Colonic mucosa (tissue), 4 donors: ENCODE measurements at regions not wholly inside any gene's neighbourhood (a gene's known extent, or its start where the extent isn't known, plus 50 kb on each side); places are given as distances from the start of the nearest gene placed in this dataset.

Experiments used
- DNase-seq: peaks from one replicate; pipeline ENCODE4 v3.0.0-alpha.2; 2020
- H3K27ac ChIP-seq: fragments of 200-600 bp; one replicate; pipeline ENCODE4 v1.8.0; 2021
- H3K27me3 ChIP-seq: fragments of 200-600 bp; one replicate; pipeline ENCODE4 v1.8.0; 2021
- H3K36me3 ChIP-seq: fragments of 200-600 bp; one replicate; pipeline ENCODE4 v1.8.0; 2021
- H3K4me1 ChIP-seq: fragments of 200-600 bp; one replicate; pipeline ENCODE4 v1.8.0; 2021; ENCODE audit warnings: mild to moderate bottlenecking
- H3K4me3 ChIP-seq: fragments of 200-600 bp; one replicate; pipeline ENCODE4 v1.8.0; 2021
- H3K9ac ChIP-seq, 2 donors: one replicate each; pipeline ENCODE4 v1.7.0; 2013; ENCODE audit warnings: control low read depth in 2 of 2, low read depth in 2 of 2, low read length in 2 of 2
- H3K9me3 ChIP-seq: fragments of 200-600 bp; one replicate; pipeline ENCODE4 v1.8.0; 2021
- intact Hi-C: fragments of 100-400 bp; cut with DNase I; formaldehyde crosslinking; loops from one replicate; pipeline ENCODE4 v1.14.1; 2022
- TF ChIP-seq, protein P1 (sequence below): fragments of 200-600 bp; IDR thresholded peaks from one replicate; pipeline ENCODE4 v1.8.0; 2022; ENCODE audit warnings: antibody characterized with exemption, mild to moderate bottlenecking
- donor health status: healthy.
- donor health status: DM: no; HTN: no; CAD: no.
- donor health status: DM: no; HTN: no; CAD: no.

DNA sequence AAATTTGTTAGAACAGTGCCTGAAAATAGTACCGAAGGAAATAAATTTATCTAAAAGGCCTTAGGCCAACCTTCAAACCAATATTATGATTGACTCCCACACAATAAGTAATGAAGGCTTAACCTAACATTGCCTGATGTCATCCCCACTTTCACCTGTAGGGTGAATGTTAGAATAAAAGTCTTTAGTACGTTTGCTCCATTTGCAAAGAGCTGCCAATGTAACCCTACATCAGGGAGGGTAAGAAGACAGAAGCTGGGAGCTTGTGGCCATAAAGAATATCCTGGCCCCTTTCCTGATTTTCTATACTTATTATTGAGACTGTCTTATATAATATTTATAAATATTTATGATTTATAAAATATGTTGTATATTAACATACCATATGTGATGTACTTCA is 661.8 kb upstream of the CXADR start:
- H3K9me3 ChIP-seq = no peaks in the 10 kb centered on the region
- DNase-seq = no peak
- intact Hi-C loops = no loop called here
- no peaks in the 10 kb centered on the region for H3K27me3 ChIP-seq
- no peak overlapping the region for H3K4me3 ChIP-seq
- TF ChIP-seq, protein P1, sequence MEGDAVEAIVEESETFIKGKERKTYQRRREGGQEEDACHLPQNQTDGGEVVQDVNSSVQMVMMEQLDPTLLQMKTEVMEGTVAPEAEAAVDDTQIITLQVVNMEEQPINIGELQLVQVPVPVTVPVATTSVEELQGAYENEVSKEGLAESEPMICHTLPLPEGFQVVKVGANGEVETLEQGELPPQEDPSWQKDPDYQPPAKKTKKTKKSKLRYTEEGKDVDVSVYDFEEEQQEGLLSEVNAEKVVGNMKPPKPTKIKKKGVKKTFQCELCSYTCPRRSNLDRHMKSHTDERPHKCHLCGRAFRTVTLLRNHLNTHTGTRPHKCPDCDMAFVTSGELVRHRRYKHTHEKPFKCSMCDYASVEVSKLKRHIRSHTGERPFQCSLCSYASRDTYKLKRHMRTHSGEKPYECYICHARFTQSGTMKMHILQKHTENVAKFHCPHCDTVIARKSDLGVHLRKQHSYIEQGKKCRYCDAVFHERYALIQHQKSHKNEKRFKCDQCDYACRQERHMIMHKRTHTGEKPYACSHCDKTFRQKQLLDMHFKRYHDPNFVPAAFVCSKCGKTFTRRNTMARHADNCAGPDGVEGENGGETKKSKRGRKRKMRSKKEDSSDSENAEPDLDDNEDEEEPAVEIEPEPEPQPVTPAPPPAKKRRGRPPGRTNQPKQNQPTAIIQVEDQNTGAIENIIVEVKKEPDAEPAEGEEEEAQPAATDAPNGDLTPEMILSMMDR = no peak
- H3K27ac ChIP-seq = no peak overlapping the region
- no peaks in the 10 kb centered on the region for H3K4me1 ChIP-seq
- no peaks in the 10 kb centered on the region for H3K36me3 ChIP-seq
- no peak overlapping the region for H3K9ac ChIP-seq

DNA sequence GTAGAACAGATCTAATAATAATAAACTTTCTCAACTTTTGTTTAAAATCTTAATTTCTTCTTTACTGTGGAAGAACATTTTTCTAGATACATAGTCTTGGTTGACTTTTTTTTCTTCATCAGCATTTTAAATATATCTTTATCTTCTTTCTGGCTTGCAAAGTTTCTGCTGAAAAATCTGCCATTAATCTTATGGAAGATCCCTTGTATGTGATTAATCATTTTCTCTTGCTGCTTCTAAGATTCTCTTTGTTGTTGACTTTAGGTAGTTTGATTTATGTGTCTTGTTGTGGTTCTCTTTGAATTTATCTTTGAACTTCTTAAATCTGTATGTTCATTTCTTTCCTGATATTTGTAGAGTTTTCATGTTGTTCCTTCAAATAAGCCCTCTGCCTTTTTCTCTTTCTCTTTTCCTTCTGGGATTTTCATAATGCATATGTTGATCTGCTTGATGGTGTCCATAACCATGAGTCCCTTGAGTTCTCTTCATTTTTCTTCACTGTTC is 657.6 kb upstream of the CXADR start:
- no peak overlapping the region for H3K27ac ChIP-seq
- intact Hi-C loops = no loop called here
- DNase-seq = no peak
- H3K9me3 ChIP-seq = no peaks in the 10 kb centered on the region
- no peaks in the 10 kb centered on the region for H3K4me1 ChIP-seq
- TF ChIP-seq, protein P1 = no peak
- H3K9ac ChIP-seq = no peak overlapping the region
- no peak overlapping the region for H3K4me3 ChIP-seq
- no peaks in the 10 kb centered on the region for H3K27me3 ChIP-seq
- no peaks in the 10 kb centered on the region for H3K36me3 ChIP-seq

DNA sequence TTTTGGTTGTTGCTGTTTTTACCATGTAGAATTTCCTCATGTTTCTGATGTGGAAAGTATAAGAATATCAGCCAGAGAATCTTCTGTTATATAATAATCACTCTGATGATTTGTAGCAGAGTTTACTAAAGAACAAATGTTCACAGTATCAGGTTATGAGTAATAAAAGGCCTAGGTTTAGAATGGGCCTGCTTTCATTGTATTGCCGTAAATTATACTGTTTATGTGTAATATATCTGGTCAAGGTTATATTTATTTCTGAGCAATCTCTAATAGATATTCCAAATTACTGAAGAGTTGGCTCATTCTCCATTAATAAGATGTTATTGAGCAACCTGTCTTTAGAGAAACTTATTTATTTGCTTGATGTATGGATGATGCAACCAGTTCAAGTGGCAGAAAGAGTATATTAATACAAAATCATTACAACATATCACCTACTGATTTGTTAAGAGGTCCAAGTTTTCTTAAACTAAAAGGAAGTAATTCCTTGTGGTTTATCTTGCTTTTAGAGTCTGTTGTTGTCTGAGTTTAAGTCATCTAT is 649.4 kb upstream of the CXADR start:
- no peak for DNase-seq
- no peaks in the 10 kb centered on the region for H3K27me3 ChIP-seq
- no peak overlapping the region for H3K4me3 ChIP-seq
- no peaks in the 10 kb centered on the region for H3K36me3 ChIP-seq
- no peak overlapping the region for H3K27ac ChIP-seq
- no peak overlapping the region for H3K9ac ChIP-seq
- intact Hi-C loops = no loop called here
- H3K9me3 ChIP-seq = no peaks in the 10 kb centered on the region
- TF ChIP-seq, protein P1 = no peak
- H3K4me1 ChIP-seq = no peaks in the 10 kb centered on the region

DNA sequence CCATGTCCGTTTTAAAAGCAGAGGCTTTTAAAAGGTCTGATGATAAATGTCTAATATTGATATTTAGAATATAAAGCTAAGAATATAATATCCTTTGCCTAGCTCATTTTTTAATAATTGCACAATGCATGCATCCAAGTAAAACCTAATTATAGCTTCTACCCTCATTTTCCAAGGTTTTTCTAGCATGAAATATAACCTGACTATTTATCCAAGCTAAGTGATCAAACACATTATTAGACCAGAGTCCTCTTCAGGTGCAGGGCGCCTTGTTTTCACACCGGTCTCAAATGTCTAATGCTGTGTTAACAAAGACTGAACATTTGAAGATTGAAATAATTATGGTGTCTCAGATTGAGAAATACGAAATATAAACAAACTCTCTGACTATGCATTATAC is 648.9 kb upstream of the CXADR start:
- Histone ChIP-seq H3K36me3 (no peaks in the 10 kb centered on the region), H3K4me1 (no peaks in the 10 kb centered on the region), H3K4me3 (no peak overlapping the region), H3K9ac (no peak overlapping the region), H3K9me3 (no peaks in the 10 kb centered on the region), H3K27me3 (no peaks in the 10 kb centered on the region), H3K27ac (no peak overlapping the region)
- intact Hi-C loops = no loop called here
- TF ChIP-seq, protein P1 = no peak
- DNase-seq = no peak

DNA sequence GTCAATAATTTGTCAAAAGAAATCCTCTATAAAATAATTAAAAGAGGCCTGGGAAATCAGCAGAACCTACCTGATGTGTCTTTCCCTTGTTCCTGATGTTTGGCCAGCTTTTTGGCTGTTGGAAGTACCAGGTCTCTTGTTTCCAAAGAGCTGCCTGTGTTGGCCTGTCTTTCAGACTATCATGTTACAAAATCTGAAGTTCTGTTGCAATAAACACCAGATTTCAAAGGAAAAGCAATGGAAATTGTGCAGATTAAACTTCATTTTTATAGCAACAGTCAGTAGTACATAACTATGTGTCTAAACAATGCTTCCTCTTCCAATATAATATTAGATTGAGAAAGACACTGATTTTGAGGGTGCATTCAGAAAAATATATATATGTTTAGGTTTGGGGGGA is 647.2 kb upstream of the CXADR start:
- H3K27ac ChIP-seq = no peak overlapping the region
- no peak overlapping the region for H3K4me3 ChIP-seq
- intact Hi-C loops = no loop called here
- no peaks in the 10 kb centered on the region for H3K36me3 ChIP-seq
- no peak overlapping the region for H3K9ac ChIP-seq
- H3K27me3 ChIP-seq = no peaks in the 10 kb centered on the region
- H3K4me1 ChIP-seq = no peaks in the 10 kb centered on the region
- no peaks in the 10 kb centered on the region for H3K9me3 ChIP-seq
- TF ChIP-seq, protein P1 = no peak
- no peak for DNase-seq
